HG03103 (cell line): ENCODE measurements at regions not wholly inside any gene's neighbourhood (a gene's known extent, or its start where the extent isn't known, plus 50 kb on each side); places are given as distances from the start of the nearest gene placed in this dataset.
A peak's percentile ranks its signal among the peaks of the same experiment; 100 is the strongest.

Experiments used
- ATAC-seq: cut with Tn5 transposase; IDR thresholded peaks from one replicate; pipeline ENCODE4 v1.9.1; 2021; ENCODE audit warnings: low read depth; ENCODE audit not compliant: unreplicated experiment

GRCh38 chr4:144300616-144301015, 160.1 kb upstream of the GYPA start:
- ATAC-seq = no peak

DNA sequence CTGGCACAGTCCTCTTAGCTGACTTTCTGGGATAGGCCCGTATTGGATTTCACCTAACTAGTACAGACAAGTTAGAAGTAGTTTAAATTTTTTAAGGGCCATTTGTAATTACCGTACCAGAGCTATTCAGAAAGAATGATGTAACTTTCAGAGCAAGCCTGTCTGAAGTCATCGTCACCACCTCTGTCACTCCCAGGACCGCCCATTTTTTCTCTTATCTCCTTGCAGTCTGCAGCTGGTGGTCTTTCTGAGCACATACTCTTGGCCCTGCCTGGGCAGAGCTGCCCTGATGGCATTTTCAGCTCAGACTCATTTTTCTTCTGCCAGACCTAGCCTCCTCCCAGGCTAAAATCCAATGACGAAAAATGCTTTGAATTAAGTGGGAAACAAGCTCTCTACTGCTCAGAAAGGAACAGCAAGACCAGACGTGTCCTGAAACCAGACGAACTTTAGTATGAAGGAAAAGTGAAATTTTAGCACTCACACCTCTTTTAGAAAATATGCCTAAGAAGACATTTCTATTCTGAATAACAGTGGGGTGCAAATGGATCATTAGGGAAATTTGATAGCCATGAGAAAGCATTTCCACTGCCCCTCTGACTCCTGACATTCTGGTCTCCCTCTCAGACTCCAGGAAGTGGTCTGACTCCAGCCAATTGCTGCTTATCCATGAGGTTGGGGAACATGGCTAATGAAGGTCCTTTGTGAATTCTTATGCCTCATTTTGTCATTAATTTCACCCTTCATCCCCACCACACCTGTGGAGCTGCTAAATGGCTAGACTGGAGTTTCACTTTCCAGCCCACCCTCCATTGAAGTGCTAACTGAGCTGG, 162.4 kb upstream of the GYPA start:
- ATAC-seq = no peak

DNA sequence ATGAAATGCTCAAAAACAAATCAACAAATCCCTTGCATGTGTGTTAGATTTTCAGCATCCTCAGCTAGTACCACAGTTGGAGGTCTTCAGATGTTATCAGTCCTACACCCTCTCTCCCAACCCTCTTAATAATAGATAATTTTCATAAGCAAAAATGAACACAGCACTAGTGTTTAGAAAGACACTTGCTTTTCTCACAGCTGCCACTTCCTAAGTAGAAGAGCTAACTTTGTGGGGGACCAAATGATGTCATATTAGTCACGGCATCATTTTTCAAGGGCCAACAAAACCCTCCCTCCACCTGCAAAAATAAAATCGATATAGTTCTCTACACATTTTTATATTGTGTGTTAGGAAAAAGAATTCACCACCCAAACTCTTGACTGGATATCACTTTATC, 163.5 kb upstream of the GYPA start:
- no peak for ATAC-seq

GRCh38 chr4:144310535-144310934, 170.0 kb upstream of the GYPA start:
- no peak for ATAC-seq

GRCh38 chr4:144313370-144313769, 172.9 kb upstream of the GYPA start:
- ATAC-seq = no peak

GRCh38 chr4:144316869-144317268, 176.4 kb upstream of the GYPA start:
- ATAC-seq = peak; percentile 93

- no peak for ATAC-seq
Measured at GRCh38 chr4:144318797-144319196, 178.3 kb upstream of the GYPA start.

GRCh38 chr4:144336633-144337032, 196.1 kb upstream of the GYPA start:
- no peak for ATAC-seq

- ATAC-seq = peak; percentile 75
Measured at GRCh38 chr4:144338148-144338547, 197.6 kb upstream of the GYPA start.

DNA sequence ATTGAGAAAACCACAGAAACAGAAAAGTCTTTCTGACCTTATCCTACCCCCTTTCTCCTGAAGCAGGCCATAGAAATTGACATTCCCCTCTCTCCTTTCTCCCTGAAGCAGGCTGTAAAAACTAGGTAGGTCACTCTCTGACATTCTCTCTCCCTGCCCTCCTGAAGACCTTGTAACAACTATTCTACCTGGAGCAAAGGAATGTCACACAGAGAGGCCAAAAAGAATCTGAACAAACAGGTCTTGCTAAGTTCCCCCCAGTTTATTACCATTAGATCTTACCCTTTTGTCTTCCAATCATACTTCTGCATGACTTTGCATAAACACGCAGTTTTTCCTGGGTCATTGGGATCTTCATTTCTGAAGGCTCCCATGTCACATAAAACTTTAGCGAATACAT, 198.3 kb upstream of the GYPA start:
- ATAC-seq = no peak

GRCh38 chr4:144340931-144341330, 200.4 kb upstream of the GYPA start:
- no peak for ATAC-seq

DNA sequence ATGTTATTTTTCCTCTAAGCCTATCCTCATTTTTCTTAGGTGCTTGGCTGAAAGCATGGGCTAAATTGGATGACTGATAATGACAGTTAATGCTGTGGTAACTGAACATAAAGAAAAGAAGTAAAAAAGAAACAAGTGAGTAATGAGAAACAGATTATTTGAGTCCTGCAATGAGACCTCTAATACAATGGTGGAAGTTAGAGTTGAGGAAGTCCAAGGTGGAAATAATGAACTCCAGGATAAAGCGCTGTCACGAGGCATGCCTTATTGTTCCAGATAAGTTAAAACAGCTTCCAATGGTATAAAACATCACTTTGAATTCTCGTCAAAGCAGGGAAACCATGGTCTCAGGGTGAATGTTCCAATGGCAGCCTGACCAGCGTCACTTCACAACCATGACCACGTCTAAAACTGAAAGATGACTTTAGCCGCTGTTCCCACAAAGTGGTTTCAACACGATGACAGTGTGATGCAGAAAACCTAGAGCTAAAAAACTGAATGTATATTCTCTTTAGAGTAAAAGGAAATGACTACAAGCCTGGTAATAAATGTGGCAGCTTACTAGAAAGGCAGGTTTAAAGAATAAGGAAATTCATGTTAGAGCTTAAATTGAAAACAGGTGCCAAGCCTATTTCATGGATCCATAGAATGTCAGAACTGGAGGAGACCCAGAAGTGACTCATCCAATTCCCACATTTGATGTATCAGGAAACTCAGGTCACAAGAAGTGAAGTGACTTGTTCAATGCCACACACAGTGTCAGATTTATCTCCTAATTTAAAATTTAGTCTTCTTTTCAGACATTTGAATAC, 202.6 kb upstream of the GYPA start:
- no peak for ATAC-seq

- no peak for ATAC-seq
Measured at GRCh38 chr4:144347121-144347520, 206.6 kb upstream of the GYPA start.

DNA sequence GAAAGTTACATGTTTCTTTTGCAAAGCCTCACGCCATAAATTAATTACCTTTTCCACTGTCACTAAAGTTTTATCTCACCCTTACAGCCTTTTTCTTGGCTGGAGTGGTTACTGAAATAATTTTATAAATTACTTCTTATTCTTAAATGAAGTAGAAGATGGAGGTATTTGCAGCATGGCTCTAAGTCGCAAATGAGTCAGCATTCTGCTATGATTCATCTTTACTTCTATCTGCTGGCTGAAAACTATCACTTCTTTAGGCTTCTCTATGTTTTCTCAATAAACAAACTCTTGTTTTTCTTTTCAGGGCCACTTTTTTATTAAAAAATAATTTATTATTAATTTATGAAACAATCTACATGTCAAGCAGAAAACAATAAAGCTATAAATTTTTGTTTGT, 210.2 kb upstream of the GYPA start:
- ATAC-seq = no peak

GRCh38 chr4:144351306-144351705, 210.8 kb upstream of the GYPA start:
- no peak for ATAC-seq

DNA sequence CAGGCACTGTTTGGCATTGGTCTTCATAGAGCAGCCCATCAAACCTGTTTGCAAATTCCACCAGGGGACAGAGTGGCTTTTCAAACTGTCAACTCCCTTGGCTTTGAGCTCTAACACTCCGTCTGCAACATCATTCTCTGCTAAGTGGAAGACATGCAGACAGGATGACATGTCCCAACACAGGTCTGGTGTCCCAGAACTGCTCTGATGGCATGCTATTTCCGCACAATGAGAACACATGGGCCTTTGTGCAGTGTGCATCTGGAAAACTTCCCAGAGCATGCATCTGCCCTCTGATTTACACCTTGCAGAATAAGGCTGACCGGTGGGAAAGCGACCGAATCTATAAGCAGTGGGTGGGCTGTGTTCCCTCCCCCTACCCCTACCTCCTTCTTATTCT, 212.8 kb upstream of the GYPA start:
- no peak for ATAC-seq

GRCh38 chr4:144355811-144356757, 215.6 kb upstream of the GYPA start:
- peak; percentile 97 for ATAC-seq

GRCh38 chr4:144356941-144357381, 216.4 kb upstream of the GYPA start:
- no peak for ATAC-seq

- peak; percentile 48 for ATAC-seq
Measured at GRCh38 chr4:144357975-144358374, 217.5 kb upstream of the GYPA start.

DNA sequence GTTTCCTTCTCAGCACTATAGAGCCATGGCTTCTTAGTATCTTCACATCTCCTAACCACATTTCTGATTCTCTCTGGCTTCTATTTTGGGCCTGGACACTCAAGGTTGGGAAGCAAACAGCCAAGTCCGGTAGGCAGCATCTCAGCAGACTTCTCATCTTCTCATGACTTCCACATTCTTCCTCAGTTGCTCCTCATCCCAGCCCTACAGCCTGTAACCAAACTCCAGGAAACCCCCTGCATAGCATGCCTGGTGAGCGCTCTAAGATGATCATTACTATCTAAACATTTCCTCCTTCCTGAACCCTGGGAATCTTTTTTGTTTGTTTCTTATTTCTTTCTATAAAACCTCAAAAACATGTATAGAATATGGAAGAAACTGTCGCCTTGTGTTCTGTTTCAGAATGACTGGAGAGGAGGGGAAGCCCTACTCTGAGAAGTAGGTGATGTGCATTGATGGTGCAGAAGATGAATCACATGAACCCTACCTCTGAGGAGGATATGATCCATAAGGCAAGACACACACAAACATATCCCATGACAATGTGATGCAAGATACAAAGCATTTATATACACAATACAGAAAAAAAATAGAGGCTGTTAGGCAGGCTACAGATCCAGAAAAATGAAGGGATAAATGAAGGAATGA, 219.8 kb upstream of the GYPA start:
- no peak for ATAC-seq
